K562 (cell line): ENCODE measurements at regions not wholly inside any gene's neighbourhood (a gene's known extent, or its start where the extent isn't known, plus 50 kb on each side); places are given as distances from the start of the nearest gene placed in this dataset.

Experiments used
- ATAC-seq: fragments of 200-7000 bp; cut with Tn5 transposase; 3 replicates; pipeline ENCODE4 v1.9.1; 2020; ENCODE audit warnings: moderate library complexity
- BruUV-seq: library from RNA; stranded (reverse); fragments of 400-500 nt; replicated peaks from 2 replicates; lab custom pipeline; 2021; lab: Mats Ljungman, UMichigan
- CTCF ChIA-PET: fragments of 300-600 bp; formaldehyde crosslinking; extraction: SDS; loops from one replicate; lab custom pipeline; 2021; ENCODE audit warnings: low intra/inter-chr PET ratio; lab: Yijun Ruan, JAX
- POLR2A ChIA-PET: fragments of 300-600, 350-650 bp; sonication (Branson Sonifier 250); formaldehyde crosslinking; extraction: SDS; loops from one replicate; lab custom pipeline; 2021; ENCODE audit warnings: antibody characterized with exemption, inconsistent platforms; lab: Yijun Ruan, JAX
- DNase-seq, 4 experiments: peaks; one replicate each; pipeline versions ENCODE4 v3.0.0 to v3.0.0-alpha.2; 2011 to 2018; ENCODE audit warnings: low spot score in 3 of 4, mixed read lengths in 3 of 4; ENCODE audit errors: extremely low read depth in 1 of 4
- FAIRE-seq: peaks from 2 replicates; lab custom pipeline; 2011; peaks lifted over from hg19 to GRCh38; lab: Jason Lieb, UNC
- H2AFZ ChIP-seq: 2 replicates; pipeline ENCODE4 v1.6.0; 2011; ENCODE audit warnings: low read depth, low read length, control low read depth, inconsistent platforms
- H3K27ac ChIP-seq: fragments of 200-600 bp; 3 replicates; pipeline ENCODE4 v1.8.0; 2011; ENCODE audit warnings: low read depth, mild to moderate bottlenecking, control low read depth, inconsistent platforms, low read length, moderate library complexity, mixed read lengths; ENCODE audit errors: extremely low read depth
- H3K27me3 ChIP-seq, 2 experiments: fragments of 300-600 bp in 1 of 2; 2 replicates in 1 of 2; 3 replicates in 1 of 2; pipeline versions ENCODE4 v1.6.0 to v1.8.0; 2011; ENCODE audit warnings: inconsistent platforms in 2 of 2, low read length in 2 of 2, mild to moderate bottlenecking in 1 of 2, mixed read lengths in 1 of 2, moderate library complexity in 1 of 2; ENCODE audit not compliant: control insufficient read depth in 2 of 2, insufficient read depth in 2 of 2
- H3K36me3 ChIP-seq: fragments of 300-600 bp; 3 replicates; pipeline ENCODE4 v1.8.0; 2011; ENCODE audit warnings: mild to moderate bottlenecking, low read length, inconsistent platforms; ENCODE audit not compliant: control insufficient read depth, insufficient read depth
- H3K4me1 ChIP-seq, 2 experiments: fragments of 200-600 bp in 1 of 2; replicated peaks in 1 of 2; 2 replicates in 1 of 2; 3 replicates in 1 of 2; pipeline versions ENCODE4 v1.5.1 to v1.8.0; 2011; ENCODE audit warnings: inconsistent platforms in 2 of 2, low read length in 2 of 2, mild to moderate bottlenecking in 1 of 2, mixed read lengths in 1 of 2, moderate library complexity in 1 of 2; ENCODE audit not compliant: control insufficient read depth in 2 of 2, insufficient read depth in 2 of 2
- H3K4me2 ChIP-seq: 2 replicates; pipeline ENCODE4 v1.6.1; 2011; ENCODE audit warnings: low read length, control low read depth, inconsistent platforms, mixed read lengths; ENCODE audit not compliant: insufficient read depth
- H3K4me3 ChIP-seq: fragments of 200-600 bp; sonication (generic), shearing (Covaris generic); 2 replicates; pipeline ENCODE4 v1.5.1; 2016; ENCODE audit warnings: control low read depth, inconsistent platforms
- H3K79me2 ChIP-seq: fragments of 200-600 bp; 3 replicates; pipeline ENCODE4 v1.8.0; 2011; ENCODE audit warnings: low read length, inconsistent platforms; ENCODE audit not compliant: control insufficient read depth, insufficient read depth
- H3K9ac ChIP-seq, 2 experiments: 2 replicates each; pipeline versions ENCODE4 v1.6.0 to v1.6.1; 2011; ENCODE audit warnings: low read depth in 2 of 2, low read length in 2 of 2, control low read depth in 1 of 2, inconsistent platforms in 1 of 2, mild to moderate bottlenecking in 1 of 2, mixed read lengths in 1 of 2; ENCODE audit not compliant: insufficient read depth in 1 of 2
- H3K9me1 ChIP-seq: one replicate; pipeline ENCODE4 v1.6.0; 2011; ENCODE audit warnings: inconsistent platforms, mild to moderate bottlenecking, low read length, moderate library complexity; ENCODE audit not compliant: control insufficient read depth, insufficient read depth
- H3K9me3 ChIP-seq: replicated peaks from 2 replicates; pipeline ENCODE4 v1.5.1; 2011; ENCODE audit warnings: low read depth, low read length, inconsistent platforms; ENCODE audit not compliant: control insufficient read depth, insufficient read depth
- H4K20me1 ChIP-seq: replicated peaks from 2 replicates; pipeline ENCODE4 v1.6.1; 2011; ENCODE audit warnings: low read length, inconsistent platforms, mixed read lengths; ENCODE audit not compliant: control insufficient read depth, insufficient read depth
- HMBOX1 ChIP-seq: sonication (generic); IDR thresholded peaks from 2 replicates; pipeline ENCODE4 v1.6.1; 2016
- PRDM10 ChIP-seq: fragments of 450-650 bp; IDR thresholded peaks from 2 replicates; pipeline ENCODE4 v1.6.1; 2018; ENCODE audit not compliant: partially characterized antibody
- ZNF174 ChIP-seq: fragments of 250-450 bp; sonication (Bioruptor Pico); IDR thresholded peaks from 2 replicates; pipeline ENCODE4 v1.4.0; 2020; ENCODE audit warnings: mild to moderate bottlenecking
- WGBS: fragments of 100-300 bp; shearing (Covaris generic); methylation state at CpG from one replicate; pipeline ENCODE4 v1.1.6; 2016; ENCODE audit warnings: low coverage, mixed read lengths; ENCODE audit not compliant: insufficient coverage; ENCODE audit errors: missing lambda C conversion rate; 5-methylcytosine and 5-hydroxymethylcytosine counted together
- in situ Hi-C: fragments of 300-500 bp; cut with MboI; formaldehyde crosslinking; loops from 4 replicates; pipeline ENCODE4 v1.15.0; 2018; ENCODE audit warnings: inconsistent platforms, mixed read lengths
- intact Hi-C: fragments of 100-400 bp; cut with micrococcal nuclease; formaldehyde crosslinking; loops from 2 replicates; pipeline ENCODE4 v1.14.2; 2022
- TF ChIP-seq, protein P1 (sequence below): fragments of 200-400 bp; formaldehyde crosslinking; IDR thresholded peaks from 2 replicates; pipeline ENCODE4 v1.6.1; 2017; ENCODE audit warnings: mild to moderate bottlenecking, low read depth, low read length, moderate library complexity

DNA sequence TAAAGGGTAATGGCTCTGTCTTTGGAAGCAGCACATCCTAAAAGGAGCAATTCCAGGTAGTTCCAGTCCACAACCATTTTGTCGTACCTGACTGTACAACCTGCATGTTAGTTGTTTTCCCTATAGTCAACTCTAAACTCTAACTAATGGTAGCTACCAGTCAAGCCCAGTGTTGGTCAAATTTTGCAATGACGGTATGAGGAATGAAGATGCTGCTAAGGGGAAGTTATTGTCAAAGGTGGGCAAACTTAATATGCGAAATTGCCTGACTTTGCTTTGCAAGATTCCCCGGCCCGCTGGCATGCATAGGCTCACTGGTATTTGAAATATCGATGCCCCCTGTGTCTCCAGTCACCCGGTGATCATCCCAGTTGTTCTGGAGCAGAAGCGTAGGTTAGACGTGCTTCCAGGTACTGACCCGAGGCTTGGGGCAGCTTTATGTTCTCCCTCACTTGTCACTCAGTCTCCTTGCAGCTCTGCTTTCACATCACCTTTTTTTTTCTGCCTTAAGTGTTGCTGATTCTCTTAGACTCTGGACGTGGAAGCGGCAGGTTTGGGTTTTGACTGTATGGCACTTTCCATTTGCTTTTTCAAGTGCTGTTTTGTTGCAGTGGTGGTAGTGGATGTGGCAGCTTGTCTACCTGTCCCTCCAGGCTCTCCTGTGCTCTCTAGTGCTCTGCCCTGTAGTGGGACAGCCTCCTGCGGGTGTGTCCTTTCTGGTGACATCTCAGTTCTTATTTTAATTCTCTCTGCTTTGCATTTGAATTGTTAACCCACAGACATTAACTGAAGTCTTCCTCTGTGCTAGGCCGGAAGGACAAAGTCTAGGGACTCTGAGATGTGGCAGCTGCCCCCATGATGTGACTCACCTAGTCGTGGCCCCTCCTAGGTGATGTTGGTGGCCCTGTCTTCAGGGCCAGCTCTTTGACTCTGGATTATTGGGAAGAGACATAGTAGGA lies 95.8 kb upstream of the UMPS start:
- no peaks in the 10 kb centered on the region for H3K27me3 ChIP-seq
- H3K27ac ChIP-seq, result no peak overlapping the region
- peaks cover 0 to 17% of the 10 kb centered on the region in 2 experiments; a peak in 3 of 5 replicates for H3K4me1 ChIP-seq
- H3K4me2 ChIP-seq, result no peak overlapping the region
- H3K9ac ChIP-seq, result no peak overlapping the region
- intact Hi-C loops (loop anchor here (5.0 kb wide), 1 partner anchor 53 kb away; no protein-coding TSS in a partner anchor), in situ Hi-C loops (no loop called here)
- H4K20me1 ChIP-seq, result no peaks in the 10 kb centered on the region
- BruUV-seq, result no TSS peak
- DNase-seq, result no peak
- no peaks in the 10 kb centered on the region for H3K79me2 ChIP-seq
- no peak for FAIRE-seq
- H3K9me3 ChIP-seq, result no peaks in the 10 kb centered on the region
- no peak overlapping the region for H3K4me3 ChIP-seq
- TF ChIP-seq, protein P1, sequence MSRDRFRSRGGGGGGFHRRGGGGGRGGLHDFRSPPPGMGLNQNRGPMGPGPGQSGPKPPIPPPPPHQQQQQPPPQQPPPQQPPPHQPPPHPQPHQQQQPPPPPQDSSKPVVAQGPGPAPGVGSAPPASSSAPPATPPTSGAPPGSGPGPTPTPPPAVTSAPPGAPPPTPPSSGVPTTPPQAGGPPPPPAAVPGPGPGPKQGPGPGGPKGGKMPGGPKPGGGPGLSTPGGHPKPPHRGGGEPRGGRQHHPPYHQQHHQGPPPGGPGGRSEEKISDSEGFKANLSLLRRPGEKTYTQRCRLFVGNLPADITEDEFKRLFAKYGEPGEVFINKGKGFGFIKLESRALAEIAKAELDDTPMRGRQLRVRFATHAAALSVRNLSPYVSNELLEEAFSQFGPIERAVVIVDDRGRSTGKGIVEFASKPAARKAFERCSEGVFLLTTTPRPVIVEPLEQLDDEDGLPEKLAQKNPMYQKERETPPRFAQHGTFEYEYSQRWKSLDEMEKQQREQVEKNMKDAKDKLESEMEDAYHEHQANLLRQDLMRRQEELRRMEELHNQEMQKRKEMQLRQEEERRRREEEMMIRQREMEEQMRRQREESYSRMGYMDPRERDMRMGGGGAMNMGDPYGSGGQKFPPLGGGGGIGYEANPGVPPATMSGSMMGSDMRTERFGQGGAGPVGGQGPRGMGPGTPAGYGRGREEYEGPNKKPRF, result no peak
- TF ChIP-seq PRDM10 (peak; percentile 59), HMBOX1 (no peak), ZNF174 (CRISPR knock-in tag) (no peak)
- POLR2A ChIA-PET, result no interaction called here
- ATAC-seq, result no peak
- H2AFZ ChIP-seq, result no peak overlapping the region
- H3K9me1 ChIP-seq, result no peaks in the 10 kb centered on the region
- CTCF ChIA-PET, result no interaction called here
- no peaks in the 10 kb centered on the region for H3K36me3 ChIP-seq
- WGBS, result 68% methylated on average over 15 of the region's 15 CpGs
